ENCODE measurements at regions not wholly inside any gene's neighbourhood (a gene's known extent, or its start where the extent isn't known, plus 50 kb on each side); places are given as distances from the start of the nearest gene placed in this dataset.

GRCh38 chr11:15730995-15731385 is 616.3 kb downstream of the INSC start:
- no peak for TF ChIP-seq EZH2 (IDR thresholded peaks at IDR 0.05; ENCODE audit: borderline replicate concordance)
- no peak for TF ChIP-seq CTCF (IDR thresholded peaks at IDR 0.05; ENCODE audit: poor library complexity)
- TF ChIP-seq EZH2phosphoT487 (IDR thresholded peaks at IDR 0.05; ENCODE audit: low read depth, severe bottlenecking, unreplicated experiment), result no peak
